GM23338 (cell line): ENCODE measurements at regions not wholly inside any gene's neighbourhood (a gene's known extent, or its start where the extent isn't known, plus 50 kb on each side); places are given as distances from the start of the nearest gene placed in this dataset.

Experiments used
- ATAC-seq: fragments of 200-7000 bp; cut with Tn5 transposase; 3 replicates; pipeline ENCODE4 v1.9.1; 2020
- DNase-seq: peaks from one replicate; pipeline ENCODE4 v3.0.0-alpha.2; 2015; ENCODE audit warnings: low spot score
- H2AFZ ChIP-seq: fragments of 200-600 bp; sonication (generic); 2 replicates; pipeline ENCODE4 v1.8.0; 2016; ENCODE audit warnings: antibody characterized with exemption, mild to moderate bottlenecking, moderate library complexity
- H3F3A ChIP-seq: fragments of 200-600 bp; sonication (generic); replicated peaks from 2 replicates; pipeline ENCODE4 v1.8.0; 2017; ENCODE audit warnings: antibody characterized with exemption, mixed run types, low read depth
- H3K27ac ChIP-seq: fragments of 200-600 bp; sonication (generic); 2 replicates; pipeline ENCODE4 v1.6.1; 2016; ENCODE audit warnings: low read depth
- H3K27me3 ChIP-seq: fragments of 200-600 bp; sonication (generic); 2 replicates; pipeline ENCODE4 v1.8.0; 2016; ENCODE audit warnings: mild to moderate bottlenecking, mixed run types, moderate library complexity; ENCODE audit not compliant: insufficient read depth
- H3K36me3 ChIP-seq: fragments of 200-600 bp; sonication (generic); 2 replicates; pipeline ENCODE4 v1.8.0; 2016; ENCODE audit warnings: mild to moderate bottlenecking; ENCODE audit not compliant: insufficient read depth
- H3K4me1 ChIP-seq: fragments of 200-600 bp; sonication (generic); 2 replicates; pipeline ENCODE4 v1.8.0; 2016; ENCODE audit warnings: mild to moderate bottlenecking, moderate library complexity; ENCODE audit not compliant: insufficient read depth
- H3K4me2 ChIP-seq: fragments of 200-600 bp; sonication (generic); 2 replicates; pipeline ENCODE4 v1.7.1; 2017; ENCODE audit warnings: mixed run types
- H3K4me3 ChIP-seq: fragments of 200-600 bp; sonication (generic); 2 replicates; pipeline ENCODE4 v1.6.1; 2016; ENCODE audit warnings: mixed run types
- H3K79me2 ChIP-seq: fragments of 200-600 bp; sonication (generic); replicated peaks from 2 replicates; pipeline ENCODE4 v1.8.0; 2017; ENCODE audit warnings: mild to moderate bottlenecking; ENCODE audit not compliant: insufficient read depth
- H3K9me2 ChIP-seq: fragments of 200-600 bp; sonication (generic); 2 replicates; pipeline ENCODE4 v1.8.0; 2017; ENCODE audit not compliant: insufficient read depth
- H4K20me1 ChIP-seq: fragments of 200-600 bp; sonication (generic); replicated peaks from 2 replicates; pipeline ENCODE4 v1.8.0; 2017; ENCODE audit warnings: mild to moderate bottlenecking; ENCODE audit not compliant: insufficient read depth
- H3K27ac Mint-ChIP-seq: 2 replicates; pipeline ENCODE4 v1.8.0; 2020; ENCODE audit warnings: inconsistent platforms, mild to moderate bottlenecking, moderate library complexity, mixed read lengths
- H3K27me3 Mint-ChIP-seq: 3 replicates; pipeline ENCODE4 v1.8.0; 2022; ENCODE audit warnings: low read depth, mild to moderate bottlenecking, moderate library complexity, mixed read lengths, inconsistent platforms; ENCODE audit not compliant: insufficient read depth, poor library complexity
- H3K36me3 Mint-ChIP-seq: 3 replicates; pipeline ENCODE4 v1.8.0; 2021; ENCODE audit warnings: low read depth, mild to moderate bottlenecking, inconsistent platforms, moderate library complexity, mixed read lengths
- H3K4me1 Mint-ChIP-seq: 3 replicates; pipeline ENCODE4 v1.8.0; 2020; ENCODE audit warnings: mild to moderate bottlenecking, inconsistent platforms, mixed read lengths
- H3K4me3 Mint-ChIP-seq: 3 replicates; pipeline ENCODE4 v1.8.0; 2021; ENCODE audit warnings: moderate library complexity, mild to moderate bottlenecking, inconsistent platforms, mixed read lengths
- H3K9me3 Mint-ChIP-seq: 3 replicates; pipeline ENCODE4 v1.8.0; 2020; ENCODE audit warnings: moderate library complexity, mild to moderate bottlenecking, inconsistent platforms, mixed read lengths
- CTCF ChIP-seq, 2 experiments: fragments of 200-600 bp in 1 of 2; sonication (generic) in 1 of 2; conservative IDR thresholded peaks; 2 replicates each; pipeline versions ENCODE4 v1.5.1 to v1.6.1; 2016 to 2017; ENCODE audit warnings: antibody characterized with exemption in 2 of 2, low read depth in 2 of 2, mild to moderate bottlenecking in 2 of 2, moderate library complexity in 1 of 2
- EZH2 ChIP-seq: fragments of 200-600 bp; sonication (generic); IDR thresholded peaks from one replicate; pipeline ENCODE4 v1.8.0; 2017; ENCODE audit warnings: antibody characterized with exemption, mild to moderate bottlenecking, low read depth; ENCODE audit not compliant: unreplicated experiment
- EZH2phosphoT487 ChIP-seq: fragments of 200-600 bp; sonication (generic); IDR thresholded peaks from one replicate; pipeline ENCODE4 v1.8.1; 2018; ENCODE audit warnings: antibody characterized with exemption; ENCODE audit not compliant: unreplicated experiment
- JUNB ChIP-seq: IDR thresholded peaks from one replicate; pipeline ENCODE4 v1.6.1; 2016; ENCODE audit warnings: antibody characterized with exemption; ENCODE audit not compliant: unreplicated experiment
- NANOG ChIP-seq: IDR thresholded peaks from 2 replicates; pipeline ENCODE4 v1.6.1; 2016; ENCODE audit warnings: antibody characterized with exemption, borderline replicate concordance
- REST ChIP-seq: IDR thresholded peaks from one replicate; pipeline ENCODE4 v1.6.1; 2018; ENCODE audit warnings: antibody characterized with exemption; ENCODE audit not compliant: unreplicated experiment
- STAT1 ChIP-seq: IDR thresholded peaks from one replicate; pipeline ENCODE4 v1.6.1; 2016; ENCODE audit warnings: antibody characterized with exemption; ENCODE audit not compliant: unreplicated experiment
- ZNF331 ChIP-seq: fragments of 250-450 bp; sonication (Bioruptor Pico); IDR thresholded peaks from 2 replicates; pipeline ENCODE4 v1.5.0; 2020; ENCODE audit warnings: low read depth, mild to moderate bottlenecking, moderate library complexity
- ZNF462 ChIP-seq: fragments of 250-450 bp; sonication (Bioruptor Pico); IDR thresholded peaks from 2 replicates; pipeline ENCODE4 v1.5.0; 2020; ENCODE audit warnings: mild to moderate bottlenecking, moderate library complexity

- Mint-ChIP-seq H3K36me3 (no peaks in the 10 kb centered on the region), H3K27ac (no peak overlapping the region), H3K27me3 (no peaks in the 10 kb centered on the region), H3K9me3 (no peaks in the 10 kb centered on the region), H3K4me1 (no peaks in the 10 kb centered on the region), H3K4me3 (no peak overlapping the region)
- no peak for ATAC-seq
- no peaks in the 10 kb centered on the region for H3F3A ChIP-seq
- H3K4me1 ChIP-seq: no peaks in the 10 kb centered on the region
- no peak overlapping the region for H3K27ac ChIP-seq
- no peaks in the 10 kb centered on the region for H3K79me2 ChIP-seq
- H2AFZ ChIP-seq: no peak overlapping the region
- H3K4me2 ChIP-seq: no peak overlapping the region
- no peak overlapping the region for H3K4me3 ChIP-seq
- no peaks in the 10 kb centered on the region for H3K27me3 ChIP-seq
- no peaks in the 10 kb centered on the region for H3K9me2 ChIP-seq
- H4K20me1 ChIP-seq: no peaks in the 10 kb centered on the region
- no peaks in the 10 kb centered on the region for H3K36me3 ChIP-seq
- TF ChIP-seq JUNB (no peak), REST (no peak), STAT1 (no peak), CTCF (conservative IDR thresholded peaks at IDR 0.05; ENCODE audit: low read depth in 2 of 2) (no peak), NANOG (no peak), ZNF331 (CRISPR knock-in tag) (no peak), EZH2phosphoT487 (no peak), EZH2 (no peak)
- DNase-seq: no peak
These were observed 526.1 kb upstream of the CDH18 start for GRCh38 chr5:20514145-20514544.

GRCh38 chr5:20500546-20500945 lies 512.5 kb upstream of the CDH18 start:
- Mint-ChIP-seq H3K9me3 (no peaks in the 10 kb centered on the region), H3K36me3 (no peaks in the 10 kb centered on the region), H3K4me1 (no peaks in the 10 kb centered on the region), H3K27me3 (no peaks in the 10 kb centered on the region), H3K4me3 (no peak overlapping the region), H3K27ac (no peak overlapping the region)
- no peak overlapping the region for H3K4me3 ChIP-seq
- H3F3A ChIP-seq: no peaks in the 10 kb centered on the region
- DNase-seq (no peak), ATAC-seq (no peak)
- H3K27ac ChIP-seq: no peak overlapping the region
- no peak overlapping the region for H3K4me2 ChIP-seq
- no peaks in the 10 kb centered on the region for H3K9me2 ChIP-seq
- H4K20me1 ChIP-seq: no peaks in the 10 kb centered on the region
- H3K79me2 ChIP-seq: no peaks in the 10 kb centered on the region
- no peak overlapping the region for H2AFZ ChIP-seq
- H3K27me3 ChIP-seq: no peaks in the 10 kb centered on the region
- H3K4me1 ChIP-seq: no peaks in the 10 kb centered on the region
- H3K36me3 ChIP-seq: no peaks in the 10 kb centered on the region
- TF ChIP-seq ZNF462 (CRISPR knock-in tag) (no peak), EZH2 (no peak)
